ENCODE measurements at regions not wholly inside any gene's neighbourhood (a gene's known extent, or its start where the extent isn't known, plus 50 kb on each side); places are given as distances from the start of the nearest gene placed in this dataset.
"Not testable (repeated sequence)": the region's sequence is repeated elsewhere in the genome, so short reads cannot be mapped to it uniquely, and the experiment has no call there.

DNA sequence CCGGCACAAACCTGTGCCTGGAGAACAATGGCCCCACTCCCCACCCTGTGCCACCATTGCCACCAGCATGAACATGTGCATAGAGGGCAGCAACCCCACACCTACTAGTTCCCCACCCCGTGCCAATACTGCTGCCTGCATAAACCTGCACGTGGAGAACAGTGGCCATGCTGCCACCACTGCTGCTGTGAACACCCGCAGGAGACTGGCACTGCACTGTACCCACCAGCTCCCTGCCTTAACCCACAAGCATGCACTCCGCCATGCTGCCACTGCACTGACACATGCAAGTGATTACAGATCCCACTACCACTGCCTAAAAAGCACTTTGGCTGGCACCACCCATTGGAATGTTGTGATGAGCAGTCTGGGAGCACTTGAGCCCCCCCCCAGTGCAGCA lies 77.3 kb downstream of the NAA11 start:
- no peaks in the 10 kb centered on the region for H3K4me1 ChIP-seq (ENCODE audit: insufficient read depth, low read length, poor library complexity, severe bottlenecking)
- H3K9me3 ChIP-seq (ENCODE audit: low read length) = no peaks in the 10 kb centered on the region
- no peaks in the 10 kb centered on the region for H4K20me1 ChIP-seq (ENCODE audit: insufficient read depth, low read length)
- no peaks in the 10 kb centered on the region for H3K9me2 ChIP-seq (ENCODE audit: insufficient read depth, low read length)
- intact Hi-C loops (cut with micrococcal nuclease; ENCODE audit: unreplicated experiment) = no loop called here
- no peak for DNase-seq (ENCODE audit: low spot score)
- H3K4me2 ChIP-seq (ENCODE audit: low read length) = no peak overlapping the region
- CTCF ChIA-PET (ENCODE audit: unreplicated experiment) = no interaction called here
- no peaks in the 10 kb centered on the region for H3K36me3 ChIP-seq (ENCODE audit: insufficient read depth, low read length)
- POLR2A ChIA-PET = no interaction called here
- TF ChIP-seq, protein P1, sequence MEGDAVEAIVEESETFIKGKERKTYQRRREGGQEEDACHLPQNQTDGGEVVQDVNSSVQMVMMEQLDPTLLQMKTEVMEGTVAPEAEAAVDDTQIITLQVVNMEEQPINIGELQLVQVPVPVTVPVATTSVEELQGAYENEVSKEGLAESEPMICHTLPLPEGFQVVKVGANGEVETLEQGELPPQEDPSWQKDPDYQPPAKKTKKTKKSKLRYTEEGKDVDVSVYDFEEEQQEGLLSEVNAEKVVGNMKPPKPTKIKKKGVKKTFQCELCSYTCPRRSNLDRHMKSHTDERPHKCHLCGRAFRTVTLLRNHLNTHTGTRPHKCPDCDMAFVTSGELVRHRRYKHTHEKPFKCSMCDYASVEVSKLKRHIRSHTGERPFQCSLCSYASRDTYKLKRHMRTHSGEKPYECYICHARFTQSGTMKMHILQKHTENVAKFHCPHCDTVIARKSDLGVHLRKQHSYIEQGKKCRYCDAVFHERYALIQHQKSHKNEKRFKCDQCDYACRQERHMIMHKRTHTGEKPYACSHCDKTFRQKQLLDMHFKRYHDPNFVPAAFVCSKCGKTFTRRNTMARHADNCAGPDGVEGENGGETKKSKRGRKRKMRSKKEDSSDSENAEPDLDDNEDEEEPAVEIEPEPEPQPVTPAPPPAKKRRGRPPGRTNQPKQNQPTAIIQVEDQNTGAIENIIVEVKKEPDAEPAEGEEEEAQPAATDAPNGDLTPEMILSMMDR (conservative IDR thresholded peaks at IDR 0.05; ENCODE audit: low read length) = no peak
- no peak for TF ChIP-seq EZH2phosphoT487 (IDR thresholded peaks at IDR 0.05; ENCODE audit: borderline replicate concordance, low read depth, low read length)
- no peaks in the 10 kb centered on the region for H3K79me2 ChIP-seq (ENCODE audit: insufficient read depth, low read depth, low read length)
- no peak overlapping the region for H2AFZ ChIP-seq (ENCODE audit: low read length)
- H3K4me3 ChIP-seq (ENCODE audit: low read depth, low read length, poor library complexity, severe bottlenecking) = no peak overlapping the region
- no peak overlapping the region for H3K27ac ChIP-seq (ENCODE audit: low read depth, low read length, poor library complexity, severe bottlenecking)
- no TSS peak for BruUV-seq (replicated peaks)

DNA sequence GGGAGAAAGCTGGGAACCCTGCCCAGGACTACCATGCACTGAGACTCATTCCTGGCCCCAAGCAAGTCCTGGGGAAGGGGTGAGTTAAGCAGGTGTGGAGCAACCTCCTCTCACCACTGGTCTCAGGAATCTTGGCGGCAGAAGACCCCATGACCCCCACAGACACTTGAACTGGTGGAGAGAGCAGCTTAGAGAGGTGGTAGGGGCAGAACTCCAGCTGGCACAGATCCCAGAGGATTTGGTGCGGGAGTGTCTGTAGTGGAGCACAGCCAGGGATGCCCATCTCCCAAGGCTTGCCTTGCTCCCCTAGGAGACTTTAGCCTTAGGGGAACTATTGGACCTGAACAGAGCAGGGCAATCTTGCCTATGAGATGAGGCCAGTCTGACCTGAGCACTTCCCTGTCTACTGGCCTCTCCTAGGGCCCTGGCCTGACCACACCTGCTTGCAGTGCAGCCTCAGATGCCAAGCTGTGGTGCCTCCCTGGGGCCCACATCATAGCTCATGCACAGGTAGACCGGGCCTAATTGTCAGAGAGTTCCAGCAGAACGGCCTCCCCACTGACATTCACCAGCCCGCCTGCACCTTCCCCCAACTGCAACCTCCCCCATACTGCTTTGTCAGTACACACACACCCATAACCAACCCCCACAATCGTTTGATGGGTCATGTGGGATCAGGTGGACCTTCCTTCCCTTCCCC lies 78.0 kb downstream of the NAA11 start:
- no peak overlapping the region for H3K27ac ChIP-seq (ENCODE audit: low read depth, low read length, poor library complexity, severe bottlenecking)
- no peak for DNase-seq (ENCODE audit: low spot score)
- no peak overlapping the region for H2AFZ ChIP-seq (ENCODE audit: low read length)
- H3K4me2 ChIP-seq (ENCODE audit: low read length) = no peak overlapping the region
- H3K4me3 ChIP-seq (ENCODE audit: low read depth, low read length, poor library complexity, severe bottlenecking) = no peak overlapping the region
- intact Hi-C loops (cut with micrococcal nuclease; ENCODE audit: unreplicated experiment) = no loop called here
- no peaks in the 10 kb centered on the region for H4K20me1 ChIP-seq (ENCODE audit: insufficient read depth, low read length)
- no peaks in the 10 kb centered on the region for H3K4me1 ChIP-seq (ENCODE audit: insufficient read depth, low read length, poor library complexity, severe bottlenecking)
- POLR2A ChIA-PET = no interaction called here
- H3K9me2 ChIP-seq (ENCODE audit: insufficient read depth, low read length) = no peaks in the 10 kb centered on the region
- CTCF ChIA-PET (ENCODE audit: unreplicated experiment) = no interaction called here
- H3K79me2 ChIP-seq (ENCODE audit: insufficient read depth, low read depth, low read length) = no peaks in the 10 kb centered on the region
- TF ChIP-seq EZH2phosphoT487 (IDR thresholded peaks at IDR 0.05; ENCODE audit: borderline replicate concordance, low read depth, low read length) = no peak
- TF ChIP-seq, protein P1 (conservative IDR thresholded peaks at IDR 0.05; ENCODE audit: low read length) = no peak
- no TSS peak for BruUV-seq (replicated peaks)
- no peaks in the 10 kb centered on the region for H3K9me3 ChIP-seq (ENCODE audit: low read length)
- no peaks in the 10 kb centered on the region for H3K36me3 ChIP-seq (ENCODE audit: insufficient read depth, low read length)

DNA sequence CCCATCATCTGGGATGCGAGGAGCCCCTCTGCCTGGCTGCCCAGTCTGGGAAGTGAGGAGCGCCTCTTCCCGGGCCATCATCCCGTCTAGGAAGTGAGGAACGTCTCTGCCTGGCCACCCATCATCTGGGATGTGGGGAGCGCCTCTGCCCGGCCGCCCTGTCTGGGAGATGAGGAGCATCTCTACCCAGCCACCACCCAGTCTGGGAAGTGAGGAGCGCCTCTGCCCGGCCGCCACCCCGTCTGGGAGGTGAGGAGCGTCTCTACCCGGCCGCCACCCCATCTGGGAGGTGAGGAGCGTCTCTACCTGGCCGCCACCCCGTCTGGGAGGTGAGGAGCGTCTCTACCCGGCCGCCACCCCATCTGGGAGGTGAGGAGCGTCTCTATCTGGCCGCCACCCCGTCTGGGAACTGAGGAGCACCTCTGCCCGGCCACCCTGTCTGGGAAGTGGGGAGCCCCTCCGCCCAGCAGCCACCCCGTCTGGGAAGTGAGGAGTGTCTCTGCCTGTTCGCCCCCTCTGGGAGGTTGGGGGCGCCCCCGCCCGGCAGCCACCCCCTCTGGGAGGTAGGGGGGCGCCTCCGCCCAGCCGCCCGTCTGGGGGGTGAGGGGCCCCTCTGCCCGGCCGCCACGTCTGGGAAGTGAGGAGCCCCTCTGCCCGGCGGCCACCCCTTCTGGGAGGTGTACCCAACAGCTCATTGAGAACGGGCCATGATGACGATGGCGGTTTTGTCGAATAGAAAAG lies 80.5 kb downstream of the NAA11 start:
- H3K9me3 ChIP-seq (ENCODE audit: low read length); H3K4me2 ChIP-seq (ENCODE audit: low read length); DNase-seq (ENCODE audit: low spot score); CTCF ChIA-PET (ENCODE audit: unreplicated experiment); H4K20me1 ChIP-seq (ENCODE audit: insufficient read depth, low read length); intact Hi-C loops (cut with micrococcal nuclease; ENCODE audit: unreplicated experiment); H3K4me1 ChIP-seq (ENCODE audit: insufficient read depth, low read length, poor library complexity, severe bottlenecking); BruUV-seq (replicated peaks); H3K4me3 ChIP-seq (ENCODE audit: low read depth, low read length, poor library complexity, severe bottlenecking); H3K36me3 ChIP-seq (ENCODE audit: insufficient read depth, low read length); POLR2A ChIA-PET; H3K79me2 ChIP-seq (ENCODE audit: insufficient read depth, low read depth, low read length); H2AFZ ChIP-seq (ENCODE audit: low read length); H3K9me2 ChIP-seq (ENCODE audit: insufficient read depth, low read length); H3K27ac ChIP-seq (ENCODE audit: low read depth, low read length, poor library complexity, severe bottlenecking): not testable (repeated sequence)

Data from OCI-LY7 (cell line).